D721Med (cell line): ENCODE measurements at regions not wholly inside any gene's neighbourhood (a gene's known extent, or its start where the extent isn't known, plus 50 kb on each side); places are given as distances from the start of the nearest gene placed in this dataset.

ENCODE experiments used
- DNase-seq: peaks from one replicate; pipeline ENCODE4 v3.0.0; 2011; ENCODE audit warnings: low spot score; ENCODE audit not compliant: insufficient read length
- FAIRE-seq: peaks from 2 replicates; lab custom pipeline; 2011; peaks lifted over from hg19 to GRCh38; lab: Jason Lieb, UNC
- CTCF ChIP-seq: IDR thresholded peaks from 2 replicates; pipeline ENCODE4 v1.5.1; 2012; ENCODE audit warnings: mild to moderate bottlenecking, control low read depth; ENCODE audit not compliant: insufficient read depth; ENCODE audit errors: missing control alignments

GRCh38 chr2:7943446-7943845, 738.4 kb upstream of the ID2 start:
- no peak for TF ChIP-seq CTCF
- DNase-seq = no peak
- FAIRE-seq = no peak

GRCh38 chr2:7945026-7945425, 736.8 kb upstream of the ID2 start:
- DNase-seq (no peak), FAIRE-seq (no peak)
- TF ChIP-seq CTCF = no peak

GRCh38 chr2:7950035-7950612, 731.7 kb upstream of the ID2 start:
- FAIRE-seq (no peak), DNase-seq (no peak)
- no peak for TF ChIP-seq CTCF

- DNase-seq = no peak
- no peak for TF ChIP-seq CTCF
- FAIRE-seq = no peak
Measured at GRCh38 chr2:7951001-7951400, 730.9 kb upstream of the ID2 start.

GRCh38 chr2:7951490-7951889, 730.4 kb upstream of the ID2 start:
- DNase-seq (no peak), FAIRE-seq (no peak)
- TF ChIP-seq CTCF = no peak

GRCh38 chr2:7952046-7952745, 729.7 kb upstream of the ID2 start:
- no peak for FAIRE-seq
- DNase-seq = no peak
- no peak for TF ChIP-seq CTCF

- no peak for TF ChIP-seq CTCF
- FAIRE-seq = no peak
- no peak for DNase-seq
Measured at GRCh38 chr2:7953195-7953594, 728.7 kb upstream of the ID2 start.
